ENCODE measurements at regions not wholly inside any gene's neighbourhood (a gene's known extent, or its start where the extent isn't known, plus 50 kb on each side); places are given as distances from the start of the nearest gene placed in this dataset.

- TF ChIP-seq POLR2H (tag; IDR thresholded peaks at IDR 0.05; ENCODE audit: low read depth) (no peak), HCFC1 (IDR thresholded peaks at IDR 0.05; ENCODE audit: low read depth, low read length) (no peak), NRF1 (conservative IDR thresholded peaks at IDR 0.05 in 1 of 2, IDR thresholded peaks at IDR 0.05 in 1 of 2) (no peak), SETDB1 (IDR thresholded peaks at IDR 0.05; ENCODE audit: low read length) (no peak), MIER1 (IDR thresholded peaks at IDR 0.05; ENCODE audit: low read depth) (no peak), POLR2AphosphoS5 (IDR thresholded peaks at IDR 0.05; ENCODE audit: control insufficient read depth, insufficient read depth, low read depth, low read length) (no peak), EZH2 (IDR thresholded peaks at IDR 0.05; ENCODE audit: borderline replicate concordance, low read depth, low read length) (no peak), TAF1 (IDR thresholded peaks at IDR 0.05; ENCODE audit: control insufficient read depth, extremely low read depth, insufficient read depth, low read length, severe bottlenecking) (no peak), EP300 (IDR thresholded peaks at IDR 0.05; ENCODE audit: low read length) (no peak)
- TF ChIP-seq, protein P1, sequence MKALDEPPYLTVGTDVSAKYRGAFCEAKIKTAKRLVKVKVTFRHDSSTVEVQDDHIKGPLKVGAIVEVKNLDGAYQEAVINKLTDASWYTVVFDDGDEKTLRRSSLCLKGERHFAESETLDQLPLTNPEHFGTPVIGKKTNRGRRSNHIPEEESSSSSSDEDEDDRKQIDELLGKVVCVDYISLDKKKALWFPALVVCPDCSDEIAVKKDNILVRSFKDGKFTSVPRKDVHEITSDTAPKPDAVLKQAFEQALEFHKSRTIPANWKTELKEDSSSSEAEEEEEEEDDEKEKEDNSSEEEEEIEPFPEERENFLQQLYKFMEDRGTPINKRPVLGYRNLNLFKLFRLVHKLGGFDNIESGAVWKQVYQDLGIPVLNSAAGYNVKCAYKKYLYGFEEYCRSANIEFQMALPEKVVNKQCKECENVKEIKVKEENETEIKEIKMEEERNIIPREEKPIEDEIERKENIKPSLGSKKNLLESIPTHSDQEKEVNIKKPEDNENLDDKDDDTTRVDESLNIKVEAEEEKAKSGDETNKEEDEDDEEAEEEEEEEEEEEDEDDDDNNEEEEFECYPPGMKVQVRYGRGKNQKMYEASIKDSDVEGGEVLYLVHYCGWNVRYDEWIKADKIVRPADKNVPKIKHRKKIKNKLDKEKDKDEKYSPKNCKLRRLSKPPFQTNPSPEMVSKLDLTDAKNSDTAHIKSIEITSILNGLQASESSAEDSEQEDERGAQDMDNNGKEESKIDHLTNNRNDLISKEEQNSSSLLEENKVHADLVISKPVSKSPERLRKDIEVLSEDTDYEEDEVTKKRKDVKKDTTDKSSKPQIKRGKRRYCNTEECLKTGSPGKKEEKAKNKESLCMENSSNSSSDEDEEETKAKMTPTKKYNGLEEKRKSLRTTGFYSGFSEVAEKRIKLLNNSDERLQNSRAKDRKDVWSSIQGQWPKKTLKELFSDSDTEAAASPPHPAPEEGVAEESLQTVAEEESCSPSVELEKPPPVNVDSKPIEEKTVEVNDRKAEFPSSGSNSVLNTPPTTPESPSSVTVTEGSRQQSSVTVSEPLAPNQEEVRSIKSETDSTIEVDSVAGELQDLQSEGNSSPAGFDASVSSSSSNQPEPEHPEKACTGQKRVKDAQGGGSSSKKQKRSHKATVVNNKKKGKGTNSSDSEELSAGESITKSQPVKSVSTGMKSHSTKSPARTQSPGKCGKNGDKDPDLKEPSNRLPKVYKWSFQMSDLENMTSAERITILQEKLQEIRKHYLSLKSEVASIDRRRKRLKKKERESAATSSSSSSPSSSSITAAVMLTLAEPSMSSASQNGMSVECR (CRISPR knock-in tag; IDR thresholded peaks at IDR 0.05), result no peak
- TF ChIP-seq, protein P2, sequence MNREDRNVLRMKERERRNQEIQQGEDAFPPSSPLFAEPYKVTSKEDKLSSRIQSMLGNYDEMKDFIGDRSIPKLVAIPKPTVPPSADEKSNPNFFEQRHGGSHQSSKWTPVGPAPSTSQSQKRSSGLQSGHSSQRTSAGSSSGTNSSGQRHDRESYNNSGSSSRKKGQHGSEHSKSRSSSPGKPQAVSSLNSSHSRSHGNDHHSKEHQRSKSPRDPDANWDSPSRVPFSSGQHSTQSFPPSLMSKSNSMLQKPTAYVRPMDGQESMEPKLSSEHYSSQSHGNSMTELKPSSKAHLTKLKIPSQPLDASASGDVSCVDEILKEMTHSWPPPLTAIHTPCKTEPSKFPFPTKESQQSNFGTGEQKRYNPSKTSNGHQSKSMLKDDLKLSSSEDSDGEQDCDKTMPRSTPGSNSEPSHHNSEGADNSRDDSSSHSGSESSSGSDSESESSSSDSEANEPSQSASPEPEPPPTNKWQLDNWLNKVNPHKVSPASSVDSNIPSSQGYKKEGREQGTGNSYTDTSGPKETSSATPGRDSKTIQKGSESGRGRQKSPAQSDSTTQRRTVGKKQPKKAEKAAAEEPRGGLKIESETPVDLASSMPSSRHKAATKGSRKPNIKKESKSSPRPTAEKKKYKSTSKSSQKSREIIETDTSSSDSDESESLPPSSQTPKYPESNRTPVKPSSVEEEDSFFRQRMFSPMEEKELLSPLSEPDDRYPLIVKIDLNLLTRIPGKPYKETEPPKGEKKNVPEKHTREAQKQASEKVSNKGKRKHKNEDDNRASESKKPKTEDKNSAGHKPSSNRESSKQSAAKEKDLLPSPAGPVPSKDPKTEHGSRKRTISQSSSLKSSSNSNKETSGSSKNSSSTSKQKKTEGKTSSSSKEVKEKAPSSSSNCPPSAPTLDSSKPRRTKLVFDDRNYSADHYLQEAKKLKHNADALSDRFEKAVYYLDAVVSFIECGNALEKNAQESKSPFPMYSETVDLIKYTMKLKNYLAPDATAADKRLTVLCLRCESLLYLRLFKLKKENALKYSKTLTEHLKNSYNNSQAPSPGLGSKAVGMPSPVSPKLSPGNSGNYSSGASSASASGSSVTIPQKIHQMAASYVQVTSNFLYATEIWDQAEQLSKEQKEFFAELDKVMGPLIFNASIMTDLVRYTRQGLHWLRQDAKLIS (CRISPR knock-in tag; IDR thresholded peaks at IDR 0.05), result no peak
Measured at GRCh38 chr6:168388641-168389633, 52.0 kb upstream of the SMOC2 start.
